WTC11 (cell line): ENCODE measurements at regions not wholly inside any gene's neighbourhood (a gene's known extent, or its start where the extent isn't known, plus 50 kb on each side); places are given as distances from the start of the nearest gene placed in this dataset.

ENCODE experiments used
- ATAC-seq: fragments of 200-7000 bp; cut with Tn5 transposase; 2 replicates; pipeline ENCODE4 v1.10.0; 2021; ENCODE audit warnings: mild to moderate bottlenecking, moderate library complexity
- CTCF ChIA-PET: fragments of 300-600 bp; sonication (Branson Sonifier 250); formaldehyde crosslinking; loops from one replicate; lab custom pipeline; 2021; ENCODE audit warnings: antibody characterized with exemption; lab: Charles Lee
- POLR2A ChIA-PET: fragments of 350-600 bp; sonication (Branson Sonifier 250); formaldehyde crosslinking; loops from one replicate; lab custom pipeline; 2021; ENCODE audit warnings: antibody characterized with exemption; lab: Charles Lee
- DNase-seq: peaks from one replicate; pipeline ENCODE4 v3.0.0; 2021; ENCODE audit warnings: low spot score
- H3K27ac Mint-ChIP-seq: 2 replicates; pipeline ENCODE4 v1.8.0; 2021; ENCODE audit warnings: mixed read lengths
- H3K27me3 Mint-ChIP-seq: 2 replicates; pipeline ENCODE4 v1.8.0; 2021; ENCODE audit warnings: low read depth, mild to moderate bottlenecking, moderate library complexity, mixed read lengths
- H3K36me3 Mint-ChIP-seq: 2 replicates; pipeline ENCODE4 v1.8.0; 2021; ENCODE audit warnings: mixed read lengths
- H3K4me1 Mint-ChIP-seq: 2 replicates; pipeline ENCODE4 v1.8.0; 2022; ENCODE audit warnings: mixed read lengths
- H3K4me3 Mint-ChIP-seq: 2 replicates; pipeline ENCODE4 v1.8.0; 2021; ENCODE audit warnings: mild to moderate bottlenecking, moderate library complexity, mixed read lengths
- H3K9me3 Mint-ChIP-seq: 2 replicates; pipeline ENCODE4 v1.8.0; 2021; ENCODE audit warnings: mixed read lengths
- CREM ChIP-seq: sonication (generic); formaldehyde crosslinking; IDR thresholded peaks from 2 replicates; pipeline ENCODE4 v1.8.1; 2022; ENCODE audit warnings: mild to moderate bottlenecking, missing genetic modification reagents, moderate library complexity
- GABPB1 ChIP-seq: sonication (generic); formaldehyde crosslinking; IDR thresholded peaks from 2 replicates; pipeline ENCODE4 v1.8.1; 2023; ENCODE audit warnings: mild to moderate bottlenecking, missing genetic modification reagents
- IRF1 ChIP-seq: sonication (generic); formaldehyde crosslinking; IDR thresholded peaks from 2 replicates; pipeline ENCODE4 v1.8.0; 2023; ENCODE audit warnings: missing genetic modification reagents
- IRF2 ChIP-seq: sonication (generic); formaldehyde crosslinking; IDR thresholded peaks from 2 replicates; pipeline ENCODE4 v1.8.0; 2022; ENCODE audit warnings: low read depth, missing genetic modification reagents, borderline replicate concordance
- MYBL2 ChIP-seq: sonication (generic); formaldehyde crosslinking; IDR thresholded peaks from 2 replicates; pipeline ENCODE4 v1.8.1; 2023; ENCODE audit warnings: mild to moderate bottlenecking, moderate library complexity, missing genetic modification reagents
- NFE2L1 ChIP-seq: sonication (generic); formaldehyde crosslinking; IDR thresholded peaks from 2 replicates; pipeline ENCODE4 v1.8.1; 2023; ENCODE audit warnings: missing genetic modification reagents
- NR3C1 ChIP-seq: sonication (generic); formaldehyde crosslinking; conservative IDR thresholded peaks from 2 replicates; pipeline ENCODE4 v1.8.1; 2023; ENCODE audit warnings: low read depth, mild to moderate bottlenecking, missing genetic modification reagents
- OVOL2 ChIP-seq: fragments of 250-450 bp; sonication (Bioruptor Pico); IDR thresholded peaks from 2 replicates; pipeline ENCODE4 v1.9.0; 2021; ENCODE audit warnings: mild to moderate bottlenecking, borderline replicate concordance
- SMAD4 ChIP-seq: sonication (generic); formaldehyde crosslinking; IDR thresholded peaks from 2 replicates; pipeline ENCODE4 v1.8.0; 2022; ENCODE audit warnings: mild to moderate bottlenecking, missing genetic modification reagents
- SP1 ChIP-seq: sonication (generic); formaldehyde crosslinking; conservative IDR thresholded peaks from 2 replicates; pipeline ENCODE4 v1.8.1; 2022; ENCODE audit warnings: missing genetic modification reagents
- STAT6 ChIP-seq: sonication (generic); formaldehyde crosslinking; conservative IDR thresholded peaks from 2 replicates; pipeline ENCODE4 v1.8.1; 2023; ENCODE audit warnings: mild to moderate bottlenecking, low read depth, missing genetic modification reagents, moderate library complexity
- ZBTB21 ChIP-seq: sonication (generic); formaldehyde crosslinking; IDR thresholded peaks from 2 replicates; pipeline ENCODE4 v1.8.1; 2023; ENCODE audit warnings: mild to moderate bottlenecking, missing genetic modification reagents, borderline replicate concordance
- ZNF121 ChIP-seq: sonication (generic); formaldehyde crosslinking; IDR thresholded peaks from 2 replicates; pipeline ENCODE4 v1.8.0; 2023; ENCODE audit warnings: missing genetic modification reagents
- ZNF671 ChIP-seq: fragments of 250-450 bp; sonication (Bioruptor Pico); IDR thresholded peaks from 2 replicates; pipeline ENCODE4 v1.8.0; 2021; ENCODE audit warnings: mild to moderate bottlenecking
- TF ChIP-seq, protein P1 (sequence below): sonication (generic); formaldehyde crosslinking; IDR thresholded peaks from 2 replicates; pipeline ENCODE4 v1.8.0; 2023; ENCODE audit warnings: missing genetic modification reagents, mild to moderate bottlenecking, borderline replicate concordance
- TF ChIP-seq, protein P2 (sequence below): fragments of 250-450 bp; sonication (Bioruptor Pico); IDR thresholded peaks from 2 replicates; pipeline ENCODE4 v1.9.0; 2021; ENCODE audit warnings: moderate library complexity, mild to moderate bottlenecking, inconsistent platforms, borderline replicate concordance
- TF ChIP-seq, protein P3 (sequence below): sonication (generic); formaldehyde crosslinking; IDR thresholded peaks from 2 replicates; pipeline ENCODE4 v1.8.1; 2022; ENCODE audit warnings: mild to moderate bottlenecking, moderate library complexity, missing genetic modification reagents

DNA sequence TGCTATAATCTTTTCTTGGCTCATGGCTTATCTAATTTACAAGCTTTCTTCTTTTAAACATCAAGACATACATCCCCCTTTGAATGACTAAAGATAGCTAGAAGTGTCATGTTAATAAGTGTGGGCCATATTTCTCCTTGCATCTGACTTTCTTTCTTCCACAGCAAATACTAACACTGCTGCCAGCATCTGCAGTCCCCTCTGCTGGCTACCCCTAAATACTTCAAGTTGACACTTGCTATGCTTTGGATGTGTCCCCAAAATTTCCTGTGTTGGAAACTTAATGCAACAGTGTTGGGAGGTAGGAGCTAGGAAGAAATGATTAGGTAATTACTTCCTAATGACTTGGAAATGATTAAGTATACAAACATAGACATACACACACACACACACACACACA lies 459.0 kb upstream of the ST8SIA4 start (continued):
- TF ChIP-seq, protein P1, sequence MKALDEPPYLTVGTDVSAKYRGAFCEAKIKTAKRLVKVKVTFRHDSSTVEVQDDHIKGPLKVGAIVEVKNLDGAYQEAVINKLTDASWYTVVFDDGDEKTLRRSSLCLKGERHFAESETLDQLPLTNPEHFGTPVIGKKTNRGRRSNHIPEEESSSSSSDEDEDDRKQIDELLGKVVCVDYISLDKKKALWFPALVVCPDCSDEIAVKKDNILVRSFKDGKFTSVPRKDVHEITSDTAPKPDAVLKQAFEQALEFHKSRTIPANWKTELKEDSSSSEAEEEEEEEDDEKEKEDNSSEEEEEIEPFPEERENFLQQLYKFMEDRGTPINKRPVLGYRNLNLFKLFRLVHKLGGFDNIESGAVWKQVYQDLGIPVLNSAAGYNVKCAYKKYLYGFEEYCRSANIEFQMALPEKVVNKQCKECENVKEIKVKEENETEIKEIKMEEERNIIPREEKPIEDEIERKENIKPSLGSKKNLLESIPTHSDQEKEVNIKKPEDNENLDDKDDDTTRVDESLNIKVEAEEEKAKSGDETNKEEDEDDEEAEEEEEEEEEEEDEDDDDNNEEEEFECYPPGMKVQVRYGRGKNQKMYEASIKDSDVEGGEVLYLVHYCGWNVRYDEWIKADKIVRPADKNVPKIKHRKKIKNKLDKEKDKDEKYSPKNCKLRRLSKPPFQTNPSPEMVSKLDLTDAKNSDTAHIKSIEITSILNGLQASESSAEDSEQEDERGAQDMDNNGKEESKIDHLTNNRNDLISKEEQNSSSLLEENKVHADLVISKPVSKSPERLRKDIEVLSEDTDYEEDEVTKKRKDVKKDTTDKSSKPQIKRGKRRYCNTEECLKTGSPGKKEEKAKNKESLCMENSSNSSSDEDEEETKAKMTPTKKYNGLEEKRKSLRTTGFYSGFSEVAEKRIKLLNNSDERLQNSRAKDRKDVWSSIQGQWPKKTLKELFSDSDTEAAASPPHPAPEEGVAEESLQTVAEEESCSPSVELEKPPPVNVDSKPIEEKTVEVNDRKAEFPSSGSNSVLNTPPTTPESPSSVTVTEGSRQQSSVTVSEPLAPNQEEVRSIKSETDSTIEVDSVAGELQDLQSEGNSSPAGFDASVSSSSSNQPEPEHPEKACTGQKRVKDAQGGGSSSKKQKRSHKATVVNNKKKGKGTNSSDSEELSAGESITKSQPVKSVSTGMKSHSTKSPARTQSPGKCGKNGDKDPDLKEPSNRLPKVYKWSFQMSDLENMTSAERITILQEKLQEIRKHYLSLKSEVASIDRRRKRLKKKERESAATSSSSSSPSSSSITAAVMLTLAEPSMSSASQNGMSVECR (CRISPR knock-in tag), result no peak
- no peak for TF ChIP-seq ZBTB21 (CRISPR knock-in tag)
- TF ChIP-seq, protein P2, sequence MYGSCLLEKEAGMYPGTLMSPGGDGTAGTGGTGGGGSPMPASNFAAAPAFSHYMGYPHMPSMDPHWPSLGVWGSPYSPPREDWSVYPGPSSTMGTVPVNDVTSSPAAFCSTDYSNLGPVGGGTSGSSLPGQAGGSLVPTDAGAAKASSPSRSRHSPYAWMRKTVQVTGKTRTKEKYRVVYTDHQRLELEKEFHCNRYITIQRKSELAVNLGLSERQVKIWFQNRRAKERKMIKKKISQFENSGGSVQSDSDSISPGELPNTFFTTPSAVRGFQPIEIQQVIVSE (CRISPR knock-in tag), result no peak

- Mint-ChIP-seq H3K36me3 (peaks cover 2% of the 10 kb centered on the region; the same call in 1 of the 2 replicates), H3K4me1 (peaks cover 8% of the 10 kb centered on the region), H3K27ac (no peak overlapping the region), H3K4me3 (no peak overlapping the region)
- POLR2A ChIA-PET, result no interaction called here
- no peak for TF ChIP-seq ZNF121
- TF ChIP-seq, all 79 proteins: peak for 0
- DNase-seq (no peak), ATAC-seq (peak; percentile 86)
- CTCF ChIA-PET, result interaction anchor here (0.8 to 2.4 kb wide), 9 partner anchors 16 to 649 kb away, joined by 3 to 13 read pairs (median 5); partner anchors contain the start of gene ST8SIA4
- H3K27me3 Mint-ChIP-seq, result no peaks in the 10 kb centered on the region
- H3K9me3 Mint-ChIP-seq, result peaks cover 13% of the 10 kb centered on the region
Observed at GRCh38 chr5:101346906-101347305, 443.8 kb upstream of the ST8SIA4 start.

GRCh38 chr5:101346447-101346846 lies 443.4 kb upstream of the ST8SIA4 start:
- H3K9me3 Mint-ChIP-seq, result peaks cover 13% of the 10 kb centered on the region
- H3K27ac Mint-ChIP-seq, result no peak overlapping the region
- DNase-seq, result no peak
- peaks cover 2% of the 10 kb centered on the region; the same call in 1 of the 2 replicates for H3K36me3 Mint-ChIP-seq
- no peak for ATAC-seq
- H3K4me1 Mint-ChIP-seq, result peaks cover 8% of the 10 kb centered on the region
- H3K27me3 Mint-ChIP-seq, result no peaks in the 10 kb centered on the region
- POLR2A ChIA-PET, result no interaction called here
- H3K4me3 Mint-ChIP-seq, result no peak overlapping the region
- TF ChIP-seq STAT6 (CRISPR knock-in tag), result no peak
- TF ChIP-seq, all 79 proteins: peak for 0
- CTCF ChIA-PET, result interaction anchor here (2.0 to 2.4 kb wide), 2 partner anchors 332 to 446 kb away, joined by 9 to 11 read pairs; no protein-coding TSS in a partner anchor

DNA sequence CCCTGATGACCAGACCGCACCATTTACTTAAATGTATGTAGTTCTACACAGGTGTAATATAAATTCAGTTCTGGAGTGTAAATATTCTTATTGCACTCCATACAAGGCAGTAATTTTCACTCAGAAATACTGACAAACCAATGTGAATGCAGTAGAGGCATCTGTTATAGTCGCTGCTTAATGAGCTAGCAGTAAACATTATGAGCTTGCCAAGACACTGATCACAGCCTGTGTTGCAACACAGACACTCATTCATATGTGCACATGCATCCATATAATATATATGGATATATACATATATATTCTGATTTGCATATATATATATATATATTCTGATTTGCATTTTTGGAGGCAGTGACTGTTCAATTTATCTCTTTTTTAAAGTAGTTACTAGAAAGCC lies 435.1 kb upstream of the ST8SIA4 start:
- Mint-ChIP-seq H3K4me3 (no peak overlapping the region), H3K36me3 (no peaks in the 10 kb centered on the region)
- no peak for ATAC-seq

DNA sequence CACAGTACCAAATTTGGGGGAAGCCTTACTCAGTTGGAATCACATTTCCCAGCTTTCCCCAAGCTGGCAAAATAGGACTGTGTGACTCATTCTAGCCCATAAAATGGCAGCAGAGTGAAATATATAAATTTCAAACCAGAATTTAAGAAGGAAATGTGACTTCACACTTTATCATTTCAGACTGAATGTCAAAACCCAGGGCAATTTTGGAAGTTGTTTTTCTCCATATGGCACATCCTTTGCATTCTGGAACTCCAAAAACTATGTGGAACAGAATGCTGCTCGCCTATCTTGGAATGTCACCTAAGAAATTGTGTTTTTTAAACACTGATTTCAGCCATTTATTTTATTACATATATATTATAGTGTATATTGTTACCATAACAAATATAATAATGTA lies 424.7 kb upstream of the ST8SIA4 start:
- ATAC-seq (no peak), DNase-seq (no peak)
- ChIA-PET CTCF (no interaction called here), POLR2A (no interaction called here)
- H3K27me3 Mint-ChIP-seq, result no peaks in the 10 kb centered on the region
- H3K4me3 Mint-ChIP-seq, result no peak overlapping the region
- peaks cover 19% of the 10 kb centered on the region for H3K9me3 Mint-ChIP-seq
- TF ChIP-seq NR3C1 (CRISPR knock-in tag) (no peak), IRF1 (CRISPR knock-in tag) (no peak), SMAD4 (CRISPR knock-in tag) (no peak), IRF2 (no peak), MYBL2 (no peak), STAT6 (CRISPR knock-in tag) (no peak)
- TF ChIP-seq, protein P3, sequence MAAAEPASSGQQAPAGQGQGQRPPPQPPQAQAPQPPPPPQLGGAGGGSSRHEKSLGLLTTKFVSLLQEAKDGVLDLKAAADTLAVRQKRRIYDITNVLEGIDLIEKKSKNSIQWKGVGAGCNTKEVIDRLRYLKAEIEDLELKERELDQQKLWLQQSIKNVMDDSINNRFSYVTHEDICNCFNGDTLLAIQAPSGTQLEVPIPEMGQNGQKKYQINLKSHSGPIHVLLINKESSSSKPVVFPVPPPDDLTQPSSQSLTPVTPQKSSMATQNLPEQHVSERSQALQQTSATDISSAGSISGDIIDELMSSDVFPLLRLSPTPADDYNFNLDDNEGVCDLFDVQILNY (CRISPR knock-in tag), result no peak
- no peak overlapping the region for H3K27ac Mint-ChIP-seq
- peaks cover 20% of the 10 kb centered on the region for H3K4me1 Mint-ChIP-seq
- H3K36me3 Mint-ChIP-seq, result no peaks in the 10 kb centered on the region; the same call in 1 of the 2 replicates

More for the DNA sequence above, 435.1 kb upstream of the ST8SIA4 start:
- Mint-ChIP-seq H3K4me1 (peaks cover 7% of the 10 kb centered on the region), H3K9me3 (no peaks in the 10 kb centered on the region), H3K27ac (no peak overlapping the region), H3K27me3 (no peaks in the 10 kb centered on the region)
- ChIA-PET CTCF (no interaction called here), POLR2A (no interaction called here)
- TF ChIP-seq NFE2L1 (CRISPR knock-in tag) (no peak), ZNF671 (CRISPR knock-in tag) (no peak), CREM (CRISPR knock-in tag) (no peak), SP1 (CRISPR knock-in tag) (no peak), GABPB1 (CRISPR knock-in tag) (no peak), OVOL2 (CRISPR knock-in tag) (no peak)
- no peak for DNase-seq
